Erythroblast (primary cell): ENCODE measurements at regions not wholly inside any gene's neighbourhood (a gene's known extent, or its start where the extent isn't known, plus 50 kb on each side); places are given as distances from the start of the nearest gene placed in this dataset.

Source experiments
- DNase-seq, 2 experiments: peaks; one replicate each; lab custom pipeline; 2025; lab: John Stamatoyannopoulos, UW
- GATA1 ChIP-seq: IDR thresholded peaks from 2 replicates; pipeline ENCODE4 v1.6.1; 2011; ENCODE audit warnings: low read depth, mild to moderate bottlenecking, control low read depth, low read length, moderate library complexity
- POLR2A ChIP-seq: IDR thresholded peaks from 2 replicates; pipeline ENCODE4 v1.6.1; 2011; ENCODE audit warnings: mild to moderate bottlenecking, low read length

DNA sequence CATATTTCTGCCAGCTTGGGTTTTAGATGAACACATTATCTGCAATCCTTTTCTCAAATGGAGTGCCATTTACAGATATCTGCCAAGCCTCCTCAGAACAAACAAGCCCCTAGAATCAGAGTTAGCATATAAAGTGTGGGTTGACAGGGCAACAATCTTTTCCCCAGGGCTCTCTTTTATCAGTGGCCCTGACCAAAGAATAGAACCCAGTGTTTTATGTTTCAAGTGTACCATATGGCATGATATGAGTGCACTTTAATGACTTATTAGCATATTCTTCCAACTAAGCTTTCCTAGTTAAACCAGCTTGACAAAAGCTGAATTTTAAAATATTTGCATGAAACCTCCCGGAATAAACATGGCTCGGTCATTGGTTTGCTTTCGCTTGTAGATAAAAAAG lies 57.3 kb downstream of the EVX1 start:
- TF ChIP-seq POLR2A (no peak), GATA1 (no peak)
- no peak for DNase-seq

DNA sequence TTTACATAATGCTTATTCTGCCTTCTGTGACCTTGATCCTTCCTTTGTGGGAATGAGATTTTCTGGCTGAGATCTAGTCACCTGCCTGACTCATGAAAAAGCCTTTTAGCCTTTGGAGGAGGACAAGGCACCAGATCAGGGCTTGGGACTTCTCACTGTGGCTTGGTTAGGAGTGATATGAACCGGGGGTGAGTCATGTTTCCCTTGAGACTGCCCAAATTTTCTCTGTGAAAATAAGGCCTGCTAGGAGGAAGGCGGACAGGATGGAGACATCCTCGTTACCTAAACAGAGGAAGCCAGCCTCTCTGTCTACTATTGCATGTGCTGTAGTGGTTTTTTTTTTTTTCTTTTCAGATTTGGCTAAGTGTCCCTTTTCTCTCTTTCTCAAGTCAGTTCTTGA lies 57.8 kb downstream of the EVX1 start:
- TF ChIP-seq POLR2A (no peak), GATA1 (no peak)
- no peak for DNase-seq

DNA sequence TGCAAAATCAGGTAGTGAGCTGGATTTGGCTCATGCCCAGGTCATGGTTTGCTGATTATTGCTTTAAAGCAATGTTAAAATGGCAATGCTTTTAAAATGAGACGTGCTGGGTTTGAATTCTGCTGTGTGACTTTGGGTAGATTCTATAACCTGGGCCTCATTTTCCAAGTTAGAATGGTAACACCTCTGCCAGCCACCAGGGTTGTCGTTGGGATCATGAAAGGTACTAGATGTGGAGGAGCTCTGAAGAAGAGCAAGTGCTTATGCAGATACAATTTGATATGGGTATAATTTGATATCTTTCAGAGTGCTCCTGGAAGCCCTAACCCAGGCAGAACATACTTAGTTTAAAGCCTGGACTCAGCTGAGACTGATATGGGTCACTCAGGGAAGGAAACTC lies 60.0 kb downstream of the EVX1 start:
- DNase-seq = no peak
- TF ChIP-seq GATA1 (no peak), POLR2A (no peak)

- no peak for DNase-seq
- TF ChIP-seq POLR2A (no peak), GATA1 (no peak)
Observed at GRCh38 chr7:27303026-27303425, 60.4 kb downstream of the EVX1 start.

DNA sequence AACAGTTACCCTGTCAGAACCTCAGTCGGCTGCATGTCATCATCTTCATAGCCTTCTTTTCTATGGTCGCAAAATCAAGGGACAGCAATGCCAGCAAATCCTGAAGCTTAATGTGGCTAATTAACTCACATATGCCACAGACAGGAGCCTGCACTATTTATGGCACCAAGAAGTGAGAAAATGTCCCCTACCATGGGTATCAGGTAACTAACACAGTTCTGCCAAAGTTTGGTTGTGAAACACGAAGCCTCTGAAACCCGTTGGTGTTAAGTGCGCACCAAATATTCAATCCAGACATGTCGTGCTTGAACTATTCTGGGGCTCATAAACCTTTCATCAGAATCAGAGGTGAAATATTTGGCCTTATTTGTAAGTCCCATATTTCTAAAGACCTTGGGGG lies 63.3 kb downstream of the EVX1 start:
- no peak for TF ChIP-seq POLR2A
- TF ChIP-seq GATA1 = no peak
- DNase-seq = no peak

- TF ChIP-seq POLR2A (no peak), GATA1 (no peak)
- no peak for DNase-seq
Observed at GRCh38 chr7:27312820-27313219, 70.2 kb downstream of the EVX1 start.

DNA sequence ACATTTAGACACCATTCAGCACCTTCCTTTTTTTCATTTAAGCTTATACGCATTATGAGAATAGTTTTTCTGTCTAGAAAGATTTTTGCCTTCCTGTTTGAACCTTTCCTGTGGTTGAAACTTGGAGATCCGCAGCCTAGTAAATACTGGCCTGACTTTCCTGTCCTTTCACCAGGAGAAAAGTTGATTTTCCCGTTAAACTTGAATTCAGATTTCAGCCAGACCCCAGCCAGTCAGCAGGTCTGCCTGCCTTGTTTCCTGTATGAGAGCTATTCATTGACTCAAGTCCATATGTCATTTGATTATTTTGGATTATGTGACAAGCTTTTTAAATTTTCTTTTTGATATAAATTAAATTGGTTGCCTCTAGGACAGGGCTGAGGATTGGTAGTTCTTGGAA lies 71.5 kb downstream of the EVX1 start:
- DNase-seq = no peak
- TF ChIP-seq POLR2A (no peak), GATA1 (no peak)

DNA sequence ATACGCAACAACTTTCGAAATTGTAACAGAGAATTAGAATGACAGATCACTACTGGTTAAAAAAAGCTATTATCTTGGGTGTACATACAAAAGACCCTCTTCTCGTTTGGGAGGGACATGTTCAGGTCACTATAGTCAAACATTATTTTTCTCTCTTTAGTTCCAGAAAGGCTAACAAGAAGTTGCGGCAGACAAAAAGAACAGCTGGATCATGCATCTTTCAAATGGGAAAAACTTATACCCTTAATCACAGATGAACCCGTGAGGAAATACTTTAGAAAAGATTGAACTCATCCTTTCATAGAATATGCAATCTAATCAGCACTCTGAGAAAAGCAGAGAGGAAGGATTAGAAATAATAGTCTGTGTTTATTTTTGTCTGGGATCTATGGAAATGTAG lies 72.5 kb downstream of the EVX1 start:
- no peak for DNase-seq
- TF ChIP-seq POLR2A (no peak), GATA1 (no peak)

DNA sequence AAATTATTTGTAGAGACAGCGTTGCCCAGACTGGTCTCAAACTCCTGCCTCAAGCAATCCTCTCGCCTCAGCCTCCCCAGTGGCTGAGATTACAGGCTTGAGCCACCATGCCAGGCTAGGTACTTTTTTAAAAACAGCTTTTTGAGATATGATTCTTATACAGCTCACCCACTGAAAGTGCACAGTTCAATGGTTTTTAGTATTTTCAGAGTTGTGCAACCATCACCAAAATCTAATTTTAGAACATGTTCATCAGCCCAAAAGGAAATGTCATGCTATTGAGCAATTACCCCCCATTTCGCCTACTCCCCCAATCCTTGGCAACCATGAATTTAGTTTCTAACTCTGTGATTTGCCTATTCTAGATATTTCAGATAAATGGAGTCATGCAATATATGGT lies 73.7 kb downstream of the EVX1 start:
- TF ChIP-seq GATA1 (no peak), POLR2A (no peak)

DNA sequence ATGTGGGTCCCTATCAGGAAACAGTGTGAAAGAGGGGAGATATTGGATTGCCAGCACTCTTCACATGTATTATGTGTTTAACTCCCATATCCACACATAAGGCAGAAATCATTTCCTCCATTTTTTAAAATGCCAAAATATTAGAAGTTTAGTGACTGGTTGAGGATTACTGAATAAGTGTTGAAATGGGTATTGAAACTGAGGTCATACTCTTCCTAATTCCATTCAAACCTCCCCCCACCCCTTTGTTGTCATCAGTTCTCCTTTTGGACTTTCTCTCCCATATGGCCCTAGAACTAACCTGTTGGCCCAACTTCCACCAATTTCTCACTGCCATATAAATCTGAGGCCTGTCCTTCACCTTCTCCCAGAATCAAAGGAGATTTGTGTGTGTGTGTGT lies 81.6 kb downstream of the EVX1 start:
- no peak for DNase-seq
- TF ChIP-seq POLR2A (no peak), GATA1 (no peak)

More for the DNA sequence above, 73.7 kb downstream of the EVX1 start:
- DNase-seq = no peak

- TF ChIP-seq GATA1 = no peak
- TF ChIP-seq POLR2A = no peak
- DNase-seq = no peak
Observed at GRCh38 chr7:27329909-27330308, 87.3 kb downstream of the EVX1 start.

DNA sequence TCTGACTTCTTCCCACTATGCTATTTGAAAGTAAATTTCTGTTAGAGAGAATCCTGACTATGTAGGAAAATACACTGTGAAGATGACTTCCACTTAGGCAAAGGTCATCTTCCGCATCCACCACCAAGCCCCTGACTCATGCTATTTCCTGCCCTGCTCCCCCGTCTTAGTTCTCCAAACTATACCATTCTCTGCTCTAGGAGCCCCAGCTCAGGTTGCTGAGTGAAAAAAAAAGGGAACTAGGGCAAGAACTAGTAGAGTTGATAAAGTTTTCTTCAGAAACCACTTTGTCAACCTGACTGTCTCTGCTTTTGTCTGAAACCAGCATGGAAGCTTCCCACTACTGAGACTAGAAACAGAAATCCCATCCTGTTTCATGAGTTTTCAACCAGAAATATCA lies 96.9 kb downstream of the EVX1 start:
- no peak for DNase-seq
- TF ChIP-seq GATA1 (no peak), POLR2A (no peak)

- no peak for DNase-seq
- TF ChIP-seq POLR2A (no peak), GATA1 (no peak)
Observed at GRCh38 chr7:27344471-27344870, 101.9 kb downstream of the EVX1 start.

- DNase-seq = peak in 1 of 2 experiments; percentile 2
- TF ChIP-seq GATA1 (no peak), POLR2A (no peak)
Observed at GRCh38 chr7:27345164-27345887, 102.7 kb downstream of the EVX1 start.

GRCh38 chr7:27345997-27346396 lies 103.4 kb downstream of the EVX1 start:
- TF ChIP-seq POLR2A (no peak), GATA1 (no peak)
- no peak for DNase-seq
